GM23338 (cell line): ENCODE measurements at regions not wholly inside any gene's neighbourhood (a gene's known extent, or its start where the extent isn't known, plus 50 kb on each side); places are given as distances from the start of the nearest gene placed in this dataset.

ENCODE experiments used
- ATAC-seq: fragments of 200-7000 bp; cut with Tn5 transposase; 3 replicates; pipeline ENCODE4 v1.9.1; 2020
- DNase-seq: peaks from one replicate; pipeline ENCODE4 v3.0.0-alpha.2; 2015; ENCODE audit warnings: low spot score
- H2AFZ ChIP-seq: fragments of 200-600 bp; sonication (generic); 2 replicates; pipeline ENCODE4 v1.8.0; 2016; ENCODE audit warnings: antibody characterized with exemption, mild to moderate bottlenecking, moderate library complexity
- H3F3A ChIP-seq: fragments of 200-600 bp; sonication (generic); replicated peaks from 2 replicates; pipeline ENCODE4 v1.8.0; 2017; ENCODE audit warnings: antibody characterized with exemption, mixed run types, low read depth
- H3K27ac ChIP-seq: fragments of 200-600 bp; sonication (generic); 2 replicates; pipeline ENCODE4 v1.6.1; 2016; ENCODE audit warnings: low read depth
- H3K27me3 ChIP-seq: fragments of 200-600 bp; sonication (generic); 2 replicates; pipeline ENCODE4 v1.8.0; 2016; ENCODE audit warnings: mild to moderate bottlenecking, mixed run types, moderate library complexity; ENCODE audit not compliant: insufficient read depth
- H3K36me3 ChIP-seq: fragments of 200-600 bp; sonication (generic); 2 replicates; pipeline ENCODE4 v1.8.0; 2016; ENCODE audit warnings: mild to moderate bottlenecking; ENCODE audit not compliant: insufficient read depth
- H3K4me1 ChIP-seq: fragments of 200-600 bp; sonication (generic); 2 replicates; pipeline ENCODE4 v1.8.0; 2016; ENCODE audit warnings: mild to moderate bottlenecking, moderate library complexity; ENCODE audit not compliant: insufficient read depth
- H3K4me2 ChIP-seq: fragments of 200-600 bp; sonication (generic); 2 replicates; pipeline ENCODE4 v1.7.1; 2017; ENCODE audit warnings: mixed run types
- H3K4me3 ChIP-seq: fragments of 200-600 bp; sonication (generic); 2 replicates; pipeline ENCODE4 v1.6.1; 2016; ENCODE audit warnings: mixed run types
- H3K79me2 ChIP-seq: fragments of 200-600 bp; sonication (generic); replicated peaks from 2 replicates; pipeline ENCODE4 v1.8.0; 2017; ENCODE audit warnings: mild to moderate bottlenecking; ENCODE audit not compliant: insufficient read depth
- H3K9me2 ChIP-seq: fragments of 200-600 bp; sonication (generic); 2 replicates; pipeline ENCODE4 v1.8.0; 2017; ENCODE audit not compliant: insufficient read depth
- H4K20me1 ChIP-seq: fragments of 200-600 bp; sonication (generic); replicated peaks from 2 replicates; pipeline ENCODE4 v1.8.0; 2017; ENCODE audit warnings: mild to moderate bottlenecking; ENCODE audit not compliant: insufficient read depth
- H3K27ac Mint-ChIP-seq: 2 replicates; pipeline ENCODE4 v1.8.0; 2020; ENCODE audit warnings: inconsistent platforms, mild to moderate bottlenecking, moderate library complexity, mixed read lengths
- H3K27me3 Mint-ChIP-seq: 3 replicates; pipeline ENCODE4 v1.8.0; 2022; ENCODE audit warnings: low read depth, mild to moderate bottlenecking, moderate library complexity, mixed read lengths, inconsistent platforms; ENCODE audit not compliant: insufficient read depth, poor library complexity
- H3K36me3 Mint-ChIP-seq: 3 replicates; pipeline ENCODE4 v1.8.0; 2021; ENCODE audit warnings: low read depth, mild to moderate bottlenecking, inconsistent platforms, moderate library complexity, mixed read lengths
- H3K4me1 Mint-ChIP-seq: 3 replicates; pipeline ENCODE4 v1.8.0; 2020; ENCODE audit warnings: mild to moderate bottlenecking, inconsistent platforms, mixed read lengths
- H3K4me3 Mint-ChIP-seq: 3 replicates; pipeline ENCODE4 v1.8.0; 2021; ENCODE audit warnings: moderate library complexity, mild to moderate bottlenecking, inconsistent platforms, mixed read lengths
- H3K9me3 Mint-ChIP-seq: 3 replicates; pipeline ENCODE4 v1.8.0; 2020; ENCODE audit warnings: moderate library complexity, mild to moderate bottlenecking, inconsistent platforms, mixed read lengths
- CTCF ChIP-seq, 2 experiments: fragments of 200-600 bp in 1 of 2; sonication (generic) in 1 of 2; conservative IDR thresholded peaks; 2 replicates each; pipeline versions ENCODE4 v1.5.1 to v1.6.1; 2016 to 2017; ENCODE audit warnings: antibody characterized with exemption in 2 of 2, low read depth in 2 of 2, mild to moderate bottlenecking in 2 of 2, moderate library complexity in 1 of 2
- JUNB ChIP-seq: IDR thresholded peaks from one replicate; pipeline ENCODE4 v1.6.1; 2016; ENCODE audit warnings: antibody characterized with exemption; ENCODE audit not compliant: unreplicated experiment
- ZNF114 ChIP-seq: fragments of 250-450 bp; sonication (Bioruptor Pico); IDR thresholded peaks from 2 replicates; pipeline ENCODE4 v1.5.0; 2020; ENCODE audit warnings: mild to moderate bottlenecking, moderate library complexity
- ZNF331 ChIP-seq: fragments of 250-450 bp; sonication (Bioruptor Pico); IDR thresholded peaks from 2 replicates; pipeline ENCODE4 v1.5.0; 2020; ENCODE audit warnings: low read depth, mild to moderate bottlenecking, moderate library complexity
- ZNF462 ChIP-seq: fragments of 250-450 bp; sonication (Bioruptor Pico); IDR thresholded peaks from 2 replicates; pipeline ENCODE4 v1.5.0; 2020; ENCODE audit warnings: mild to moderate bottlenecking, moderate library complexity

- H3K27ac ChIP-seq, result no peak overlapping the region
- no peaks in the 10 kb centered on the region for H3K9me2 ChIP-seq
- Mint-ChIP-seq H3K36me3 (0 out of 3 replicates have a peak, but pooled peaks cover 2% of the 10 kb centered on the region), H3K27me3 (peaks cover 21% of the 10 kb centered on the region), H3K4me1 (peaks cover 40% of the 10 kb centered on the region), H3K27ac (no peak overlapping the region), H3K9me3 (peaks cover 2% of the 10 kb centered on the region; the same call in 1 of the 3 replicates), H3K4me3 (no peak overlapping the region)
- no peaks in the 10 kb centered on the region for H3K79me2 ChIP-seq
- peaks cover 21% of the 10 kb centered on the region for H3K4me1 ChIP-seq
- H4K20me1 ChIP-seq, result no peaks in the 10 kb centered on the region
- H2AFZ ChIP-seq, result no peak overlapping the region; the same call in 1 of the 2 replicates
- no peak overlapping the region for H3K4me3 ChIP-seq
- H3K27me3 ChIP-seq, result no peaks in the 10 kb centered on the region
- 0 out of 2 replicates have a peak, but pooled peaks cover 2% of the 10 kb centered on the region for H3F3A ChIP-seq
- DNase-seq (no peak), ATAC-seq (no peak)
- H3K4me2 ChIP-seq, result no peak overlapping the region
- no peak for TF ChIP-seq JUNB
- no peak for TF ChIP-seq ZNF114 (CRISPR knock-in tag)
- TF ChIP-seq ZNF462, result no peak
- TF ChIP-seq CTCF (conservative IDR thresholded peaks at IDR 0.05; ENCODE audit: low read depth in 2 of 2), result no peak
- TF ChIP-seq ZNF331 (CRISPR knock-in tag), result no peak
- H3K36me3 ChIP-seq, result no peaks in the 10 kb centered on the region; the same call in 1 of the 2 replicates
Measured at GRCh38 chr9:129504404-129504803, 116.5 kb downstream of the C9orf50 start.
